ENCODE measurements at regions not wholly inside any gene's neighbourhood (a gene's known extent, or its start where the extent isn't known, plus 50 kb on each side); places are given as distances from the start of the nearest gene placed in this dataset.

- DNase-seq (ENCODE audit: low read depth in 1 of 2, low spot score in 2 of 2) (no peak), FAIRE-seq (no peak)
- Histone ChIP-seq H2BK20ac (ENCODE audit: low read length) (no peak overlapping the region), H3K9me3 (ENCODE audit: insufficient read depth in 2 of 2, low read depth in 1 of 2, low read length in 1 of 2) (peaks cover 0 to 9% of the 10 kb centered on the region in 2 experiments; a peak in 1 of 4 replicates), H3K9ac (replicated peaks in 1 of 4; ENCODE audit: extremely low read depth in 1 of 4, low read depth in 3 of 4, low read length in 3 of 4) (no peak overlapping the region), H3K18ac (ENCODE audit: extremely low read depth, low read length) (no peak overlapping the region), H4K5ac (ENCODE audit: insufficient read length, low read depth, low read length) (no peak overlapping the region), H4K91ac (replicated peaks; ENCODE audit: insufficient read length, low read length) (no peak overlapping the region), H2BK5ac (ENCODE audit: low read depth, low read length) (no peak overlapping the region), H3K79me2 (ENCODE audit: control insufficient read depth in 1 of 2, insufficient read depth in 2 of 2, low read length in 2 of 2) (no peaks in the 10 kb centered on the region), H3K27me3 (replicated peaks in 1 of 4; ENCODE audit: control insufficient read depth in 3 of 4, extremely low read depth in 1 of 4, insufficient read depth in 3 of 4, low read length in 3 of 4) (no peaks in the 10 kb centered on the region), H3K23me2 (ENCODE audit: low read depth, low read length) (no peaks in the 10 kb centered on the region), H4K8ac (ENCODE audit: extremely low read depth, insufficient read depth, low read length) (no peak overlapping the region), H3K4me1 (replicated peaks in 1 of 4; ENCODE audit: control insufficient read depth in 3 of 4, insufficient read depth in 4 of 4, low read length in 3 of 4) (no peaks in the 10 kb centered on the region), H3K14ac (ENCODE audit: insufficient read length) (no peak overlapping the region), H2AFZ (ENCODE audit: low read length) (no peak overlapping the region), H2BK15ac (ENCODE audit: low read length) (no peak overlapping the region), H3K56ac (replicated peaks; ENCODE audit: insufficient read length, low read depth, low read length) (no peak overlapping the region), H3K4me3 (ENCODE audit: extremely low read depth in 1 of 4, insufficient read depth in 2 of 4, low read depth in 3 of 4, low read length in 4 of 4) (no peak overlapping the region), H3K27ac (ENCODE audit: low read depth, low read length) (no peak overlapping the region), H3K23ac (ENCODE audit: insufficient read length) (no peak overlapping the region), H4K20me1 (replicated peaks in 1 of 2; ENCODE audit: control insufficient read depth in 1 of 2, insufficient read depth in 2 of 2, low read length in 2 of 2) (no peaks in the 10 kb centered on the region), H3K4ac (replicated peaks; ENCODE audit: insufficient read length, low read depth, low read length) (no peak overlapping the region), H2AK5ac (ENCODE audit: low read depth, low read length) (no peak overlapping the region), H2BK120ac (replicated peaks; ENCODE audit: low read depth, low read length) (no peak overlapping the region), H2BK12ac (ENCODE audit: low read depth, low read length) (no peak overlapping the region), H3K4me2 (ENCODE audit: insufficient read depth in 1 of 2, low read depth in 2 of 2, low read length in 2 of 2) (no peak overlapping the region), H3K79me1 (ENCODE audit: low read depth, low read length) (no peaks in the 10 kb centered on the region), H3K36me3 (ENCODE audit: control insufficient read depth in 2 of 4, insufficient read depth in 4 of 4, low read length in 3 of 4) (no peaks in the 10 kb centered on the region)
- POLR2A ChIA-PET (ENCODE audit: partially characterized antibody) = no interaction called here
- CTCF ChIA-PET (ENCODE audit: partially characterized antibody) = no interaction called here
- 88 to 100% methylated on average over 1 to 4 of the region's 4 CpGs for WGBS, 2 experiments (ENCODE audit: extremely low coverage in 1 of 2, insufficient coverage in 1 of 2, insufficient read length in 1 of 2, insufficient replicate concordance in 2 of 2, low coverage in 1 of 2, low lambda C conversion rate in 2 of 2, missing lambda C conversion rate in 1 of 2)
- no peak for TF ChIP-seq CTBP2 (IDR thresholded peaks at IDR 0.05; ENCODE audit: borderline replicate concordance, insufficient read depth, insufficient read length, low read length)
- TF ChIP-seq JUN (IDR thresholded peaks at IDR 0.05; ENCODE audit: low read depth, low read length) = no peak
- TF ChIP-seq EZH2 (IDR thresholded peaks at IDR 0.05; ENCODE audit: low read depth, low read length, severe bottlenecking) = no peak
These were observed 56.9 kb upstream of the GSC start for GRCh38 chr14:94826774-94827173.

All from H1 (cell line).